ENCODE measurements at regions not wholly inside any gene's neighbourhood (a gene's known extent, or its start where the extent isn't known, plus 50 kb on each side); places are given as distances from the start of the nearest gene placed in this dataset.

DNA sequence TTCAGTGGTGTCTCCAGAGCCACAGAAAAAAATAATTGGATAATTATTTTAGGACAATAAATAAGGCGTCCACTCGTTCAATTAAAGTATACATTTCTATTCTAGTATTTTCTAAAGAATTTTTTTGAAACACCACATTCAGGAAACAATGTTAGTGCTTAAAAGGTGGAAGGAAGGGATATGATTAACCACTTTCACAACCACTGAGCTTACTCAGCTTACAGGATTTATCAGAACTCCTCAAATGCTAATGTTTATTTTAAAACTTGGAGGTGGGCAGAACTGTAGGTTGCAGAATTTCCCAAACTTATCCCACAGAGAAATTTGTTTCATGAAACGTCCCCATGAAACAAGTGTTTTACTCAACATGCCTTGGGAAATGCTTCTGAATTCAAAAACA, 54.3 kb upstream of the MAGEB2 start:
- Histone ChIP-seq H4K20me1 (ENCODE audit: control insufficient read depth, insufficient read depth, low read length, poor library complexity, severe bottlenecking) (no peaks in the 10 kb centered on the region), H3K4me1 (ENCODE audit: control insufficient read depth in 2 of 2, insufficient read depth in 2 of 2, low read length in 2 of 2) (no peaks in the 10 kb centered on the region), H3K4me2 (replicated peaks; ENCODE audit: low read depth, low read length, poor library complexity, severe bottlenecking) (no peak overlapping the region), H3K9me3 (ENCODE audit: control extremely low read depth in 1 of 3, control insufficient read depth in 2 of 3, insufficient read depth in 1 of 3, low read length in 2 of 3) (no peaks in the 10 kb centered on the region), H3K4me3 (ENCODE audit: control extremely low read depth in 1 of 5, extremely low read depth in 1 of 5, insufficient read depth in 1 of 5, low read depth in 2 of 5, low read length in 4 of 5) (no peak overlapping the region), H3K36me3 (replicated peaks in 1 of 2; ENCODE audit: control extremely low read depth in 1 of 2, control insufficient read depth in 1 of 2, extremely low read depth in 1 of 2, insufficient read depth in 2 of 2, low read length in 1 of 2) (no peaks in the 10 kb centered on the region), H3K27me3 (replicated peaks in 1 of 4; ENCODE audit: control extremely low read depth in 1 of 4, control insufficient read depth in 3 of 4, insufficient read depth in 4 of 4, low read length in 3 of 4) (no peaks in the 10 kb centered on the region), H2AFZ (ENCODE audit: insufficient read depth, low read depth, low read length, poor library complexity, severe bottlenecking) (no peak overlapping the region), H3K9ac (ENCODE audit: low read length) (no peak overlapping the region), H3K27ac (ENCODE audit: low read length in 2 of 2) (no peak overlapping the region), H3K79me2 (ENCODE audit: control insufficient read depth, insufficient read depth, low read length) (no peaks in the 10 kb centered on the region)
- intact Hi-C loops (cut with micrococcal nuclease) = no loop called here
- ChIA-PET POLR2A (no interaction called here), CTCF (no interaction called here)
- DNase-seq = no peak
- no peaks in the 10 kb centered on the region for H3K4me1 Mint-ChIP-seq
- no peak overlapping the region for H3K4me3 Mint-ChIP-seq
- no peak overlapping the region for H3K27ac Mint-ChIP-seq
- ATAC-seq (ENCODE audit: low read depth) = no peak
- no peaks in the 10 kb centered on the region for H3K9me3 Mint-ChIP-seq (ENCODE audit: insufficient read depth)
- WGBS (ENCODE audit: insufficient coverage) = no CpG with 5 or more reads among the region's 3 CpGs
- TF ChIP-seq CTCF (IDR thresholded peaks at IDR 0.05) (no peak), EZH2 (IDR thresholded peaks at IDR 0.05; ENCODE audit: borderline replicate concordance, insufficient read depth, low read depth, low read length, poor library complexity, severe bottlenecking) (no peak)
- H3K27me3 Mint-ChIP-seq = no peaks in the 10 kb centered on the region

Measured in B cell (primary cell).